A549 (cell line): ENCODE measurements at regions not wholly inside any gene's neighbourhood (a gene's known extent, or its start where the extent isn't known, plus 50 kb on each side); places are given as distances from the start of the nearest gene placed in this dataset.

Experiments
- ATAC-seq, 2 experiments: fragments of 200-7000 bp in 1 of 2; fragments of >200 bp in 1 of 2; cut with Nextera tagmentation in 1 of 2; cut with Tn5 transposase in 1 of 2; 3 replicates each; pipeline versions ENCODE4 v1.8.0 to v1.9.1; 2018 to 2020; ENCODE audit warnings: mild to moderate bottlenecking in 1 of 2, moderate library complexity in 1 of 2
- CTCF ChIA-PET: fragments of 300-600 bp; sonication (Branson Sonifier 250); formaldehyde crosslinking; extraction: SDS; loops from one replicate; lab custom pipeline; 2021; ENCODE audit warnings: antibody characterized with exemption, inconsistent platforms; lab: Yijun Ruan, JAX
- POLR2A ChIA-PET: fragments of 350-600 bp; formaldehyde crosslinking; extraction: SDS; loops from one replicate; lab custom pipeline; 2021; ENCODE audit warnings: antibody characterized with exemption, inconsistent platforms; lab: Yijun Ruan, JAX
- DNase-seq, 2 experiments: peaks; one replicate each; pipeline versions ENCODE4 v3.0.0 to v3.0.0-alpha.2; 2011 to 2016; ENCODE audit warnings: low read depth in 1 of 2, low spot score in 1 of 2
- FAIRE-seq: peaks from 2 replicates; lab custom pipeline; 2011; peaks lifted over from hg19 to GRCh38; lab: Jason Lieb, UNC
- H3K27ac ChIP-seq, 2 experiments: fragments of >200 bp; sonication (Bioruptor Twin); formaldehyde crosslinking; 3 replicates each; pipeline ENCODE4 v1.5.1; 2016 to 2017
- H3K4me1 ChIP-seq: fragments of >200 bp; sonication (Bioruptor Twin); formaldehyde crosslinking; 3 replicates; pipeline ENCODE4 v1.6.1; 2016
- H3K4me2 ChIP-seq: fragments of >200 bp; sonication (Bioruptor Twin); formaldehyde crosslinking; 3 replicates; pipeline ENCODE4 v1.6.1; 2016
- H3K4me3 ChIP-seq: fragments of >200 bp; sonication (Bioruptor Twin); formaldehyde crosslinking; 3 replicates; pipeline ENCODE4 v1.5.1; 2016
- H3K9me3 ChIP-seq: fragments of >200 bp; sonication (Bioruptor Twin); formaldehyde crosslinking; 3 replicates; pipeline ENCODE4 v1.6.1; 2016
- ATOH8 ChIP-seq: fragments of 250-450 bp; sonication (Bioruptor Pico); IDR thresholded peaks from 2 replicates; pipeline ENCODE4 v1.5.0; 2020; ENCODE audit warnings: low read depth, mild to moderate bottlenecking, moderate library complexity
- BHLHE40 ChIP-seq: IDR thresholded peaks from 2 replicates; pipeline ENCODE4 v1.6.1; 2012; ENCODE audit warnings: low read depth, low read length, inconsistent platforms
- CBX8 ChIP-seq: fragments of 200-600 bp; sonication (generic); IDR thresholded peaks from 2 replicates; pipeline ENCODE4 v1.6.1; 2016
- CTCF ChIP-seq: fragments of >200 bp; sonication (Bioruptor Twin); formaldehyde crosslinking; IDR thresholded peaks from 3 replicates; pipeline ENCODE4 v1.5.1; 2016
- E2F6 ChIP-seq: IDR thresholded peaks from 2 replicates; pipeline ENCODE4 v1.6.1; 2012; ENCODE audit warnings: low read depth, borderline replicate concordance
- EHF ChIP-seq: fragments of 250-450 bp; sonication (Bioruptor Pico); IDR thresholded peaks from 2 replicates; pipeline ENCODE4 v1.5.0; 2020; ENCODE audit warnings: mild to moderate bottlenecking
- GATA3 ChIP-seq: IDR thresholded peaks from 2 replicates; pipeline ENCODE4 v1.6.1; 2012; ENCODE audit warnings: borderline replicate concordance
- HES2 ChIP-seq: fragments of >200 bp; sonication (Bioruptor Twin); formaldehyde crosslinking; IDR thresholded peaks from 2 replicates; pipeline ENCODE4 v1.6.1; 2016
- HEYL ChIP-seq: fragments of 250-450 bp; sonication (Bioruptor Pico); IDR thresholded peaks from 2 replicates; pipeline ENCODE4 v1.8.0; 2021; ENCODE audit warnings: mild to moderate bottlenecking, moderate library complexity
- HOXA7 ChIP-seq: fragments of 250-450 bp; sonication (Bioruptor Pico); IDR thresholded peaks from 2 replicates; pipeline ENCODE4 v1.5.0; 2020; ENCODE audit warnings: mild to moderate bottlenecking, moderate library complexity
- JUNB ChIP-seq: fragments of >200 bp; sonication (Bioruptor Twin); formaldehyde crosslinking; IDR thresholded peaks from 2 replicates; pipeline ENCODE4 v1.6.1; 2016
- MAZ ChIP-seq: fragments of 150-350 bp; IDR thresholded peaks from 2 replicates; pipeline ENCODE4 v1.6.1; 2014; ENCODE audit warnings: antibody characterized with exemption, low read depth, low read length, borderline replicate concordance
- POLR2AphosphoS2 ChIP-seq: conservative IDR thresholded peaks from 2 replicates; pipeline ENCODE4 v1.6.1; 2012; ENCODE audit warnings: low read length, improper control_type of control experiment, inconsistent platforms
- RAD21 ChIP-seq, 2 experiments: fragments of >200 bp in 1 of 2; sonication (Bioruptor Twin) in 1 of 2; formaldehyde crosslinking in 1 of 2; IDR thresholded peaks in 1 of 2; conservative IDR thresholded peaks in 1 of 2; 2 replicates in 1 of 2; 3 replicates in 1 of 2; pipeline ENCODE4 v1.6.1; 2012 to 2018; ENCODE audit warnings: inconsistent platforms in 1 of 2
- RFX5 ChIP-seq: fragments of 450-650 bp; IDR thresholded peaks from 2 replicates; pipeline ENCODE4 v1.7.1; 2014; ENCODE audit warnings: antibody characterized with exemption, mild to moderate bottlenecking, moderate library complexity
- TFCP2L1 ChIP-seq: fragments of 250-450 bp; sonication (Bioruptor Pico); IDR thresholded peaks from 2 replicates; pipeline ENCODE4 v1.5.0; 2021; ENCODE audit warnings: mild to moderate bottlenecking
- TP53 ChIP-seq: fragments of 250-450 bp; sonication (Bioruptor Pico); IDR thresholded peaks from 2 replicates; pipeline ENCODE4 v1.5.0; 2021; ENCODE audit warnings: mild to moderate bottlenecking, moderate library complexity
- ZSCAN20 ChIP-seq: fragments of 250-450 bp; sonication (Bioruptor Pico); IDR thresholded peaks from 2 replicates; pipeline ENCODE4 v1.8.0; 2022; ENCODE audit warnings: mild to moderate bottlenecking, moderate library complexity
- WGBS: methylation state at CpG from one replicate; pipeline ENCODE4 v1.1.6; 2017; ENCODE audit errors: missing lambda C conversion rate; 5-methylcytosine and 5-hydroxymethylcytosine counted together
- TF ChIP-seq, protein P1 (sequence below): fragments of >200 bp; sonication (Bioruptor Twin); formaldehyde crosslinking; IDR thresholded peaks from 3 replicates; pipeline ENCODE4 v1.6.1; 2016
- TF ChIP-seq, protein P2 (sequence below): fragments of 450-650 bp; IDR thresholded peaks from 2 replicates; pipeline ENCODE4 v1.6.1; 2014; ENCODE audit warnings: antibody characterized with exemption

DNA sequence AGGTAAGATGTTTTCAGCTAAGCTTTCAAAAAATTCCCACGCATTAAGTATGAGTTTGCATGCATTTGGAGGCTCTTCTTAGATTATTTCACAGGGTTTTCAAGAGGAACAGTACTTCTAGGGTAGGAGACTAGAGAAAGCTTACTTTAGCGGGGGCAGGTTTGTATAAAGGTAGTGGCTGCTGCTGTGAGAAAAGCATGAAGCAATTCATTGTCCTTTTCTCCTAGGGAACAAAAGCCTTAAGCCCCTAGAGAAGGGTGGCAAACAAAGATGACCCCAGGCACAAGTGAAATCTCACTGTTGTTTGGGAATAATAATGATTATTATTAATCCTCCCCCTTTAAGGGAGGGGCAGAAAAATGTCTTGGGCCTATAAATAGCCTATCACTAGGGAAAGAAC lies 310.7 kb downstream of the DIPK2A start:
- ChIA-PET POLR2A (no interaction called here), CTCF (no interaction called here)
- Histone ChIP-seq H3K4me2 (no peak overlapping the region), H3K4me1 (no peaks in the 10 kb centered on the region), H3K9me3 (no peaks in the 10 kb centered on the region), H3K4me3 (no peak overlapping the region), H3K27ac (no peak overlapping the region)
- WGBS = 10% methylated on average over 2 of the region's 2 CpGs
- TF ChIP-seq TP53 (CRISPR knock-in tag) = no peak
- ATAC-seq (no peak), DNase-seq (no peak), FAIRE-seq (no peak)

DNA sequence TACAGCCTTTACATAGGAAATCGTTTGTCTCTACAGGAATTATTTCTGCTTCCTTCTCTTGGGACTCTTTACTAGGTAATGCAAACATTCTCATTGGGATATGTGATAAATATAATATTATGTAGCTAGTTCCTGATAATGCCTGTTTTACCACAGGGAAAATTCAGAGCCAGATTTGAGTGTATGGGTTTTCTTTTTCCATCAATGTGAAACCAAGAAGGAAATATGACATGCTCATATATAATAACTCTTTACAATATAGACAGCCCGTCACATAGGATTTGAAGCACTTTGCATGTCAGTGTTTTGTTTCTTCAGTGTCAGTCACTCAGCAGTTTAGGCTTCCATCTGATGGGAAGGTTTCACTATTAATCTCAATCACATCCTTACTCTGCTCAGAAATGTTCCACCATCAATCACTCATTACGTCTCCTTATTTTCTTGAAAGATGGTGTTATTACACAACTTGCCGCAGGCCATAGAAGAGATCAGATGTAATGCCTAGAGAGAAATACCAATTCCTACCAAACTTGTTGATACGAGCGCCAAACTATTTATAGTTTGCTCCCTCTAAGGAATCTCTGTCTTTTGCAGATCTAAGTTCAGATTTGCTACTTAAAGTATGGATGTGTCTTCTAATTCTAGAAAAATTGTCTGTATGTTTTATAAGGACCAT lies 314.8 kb downstream of the DIPK2A start:
- no peaks in the 10 kb centered on the region; the same call in 2 of the 3 replicates for H3K9me3 ChIP-seq
- H3K4me3 ChIP-seq = no peak overlapping the region
- no peak for ATAC-seq
- 29% methylated on average over 6 of the region's 6 CpGs for WGBS
- H3K4me1 ChIP-seq = no peaks in the 10 kb centered on the region
- CTCF ChIA-PET = no interaction called here
- H3K27ac ChIP-seq = no peak overlapping the region
- TF ChIP-seq RAD21 (conservative IDR thresholded peaks at IDR 0.05 in 1 of 2, IDR thresholded peaks at IDR 0.05 in 1 of 2) = no peak
- no peak for TF ChIP-seq E2F6
- TF ChIP-seq ATOH8 (CRISPR knock-in tag) = no peak
- TF ChIP-seq HEYL (CRISPR knock-in tag) = no peak
- TF ChIP-seq GATA3 = no peak
- no peak for TF ChIP-seq HES2
- TF ChIP-seq RFX5 = no peak
- TF ChIP-seq CBX8 = no peak
- no peak for TF ChIP-seq CTCF
- TF ChIP-seq BHLHE40 = no peak
- TF ChIP-seq, protein P1, sequence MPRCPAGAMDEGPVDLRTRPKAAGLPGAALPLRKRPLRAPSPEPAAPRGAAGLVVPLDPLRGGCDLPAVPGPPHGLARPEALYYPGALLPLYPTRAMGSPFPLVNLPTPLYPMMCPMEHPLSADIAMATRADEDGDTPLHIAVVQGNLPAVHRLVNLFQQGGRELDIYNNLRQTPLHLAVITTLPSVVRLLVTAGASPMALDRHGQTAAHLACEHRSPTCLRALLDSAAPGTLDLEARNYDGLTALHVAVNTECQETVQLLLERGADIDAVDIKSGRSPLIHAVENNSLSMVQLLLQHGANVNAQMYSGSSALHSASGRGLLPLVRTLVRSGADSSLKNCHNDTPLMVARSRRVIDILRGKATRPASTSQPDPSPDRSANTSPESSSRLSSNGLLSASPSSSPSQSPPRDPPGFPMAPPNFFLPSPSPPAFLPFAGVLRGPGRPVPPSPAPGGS = no peak
- TF ChIP-seq ZSCAN20 (CRISPR knock-in tag) = no peak
- no peak for TF ChIP-seq MAZ
- TF ChIP-seq EHF (CRISPR knock-in tag) = no peak
- TF ChIP-seq TFCP2L1 = no peak
- TF ChIP-seq, protein P2, sequence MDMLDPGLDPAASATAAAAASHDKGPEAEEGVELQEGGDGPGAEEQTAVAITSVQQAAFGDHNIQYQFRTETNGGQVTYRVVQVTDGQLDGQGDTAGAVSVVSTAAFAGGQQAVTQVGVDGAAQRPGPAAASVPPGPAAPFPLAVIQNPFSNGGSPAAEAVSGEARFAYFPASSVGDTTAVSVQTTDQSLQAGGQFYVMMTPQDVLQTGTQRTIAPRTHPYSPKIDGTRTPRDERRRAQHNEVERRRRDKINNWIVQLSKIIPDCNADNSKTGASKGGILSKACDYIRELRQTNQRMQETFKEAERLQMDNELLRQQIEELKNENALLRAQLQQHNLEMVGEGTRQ = no peak
- TF ChIP-seq JUNB = no peak
- no peak for TF ChIP-seq HOXA7
- TF ChIP-seq POLR2AphosphoS2 = no peak
- TF ChIP-seq, all 56 proteins: peak for 0
- POLR2A ChIA-PET = no interaction called here
- no peak overlapping the region for H3K4me2 ChIP-seq
- FAIRE-seq (no peak), DNase-seq (no peak)
